Thyroid gland (tissue), 4 donors: ENCODE measurements at regions not wholly inside any gene's neighbourhood (a gene's known extent, or its start where the extent isn't known, plus 50 kb on each side); places are given as distances from the start of the nearest gene placed in this dataset.
"Not testable (repeated sequence)": the region's sequence is repeated elsewhere in the genome, so short reads cannot be mapped to it uniquely, and the experiment has no call there.

Experiments
- DNase-seq, 2 donors: peaks; one replicate each; pipeline ENCODE4 v3.0.0-alpha.2; 2019
- H3K27ac ChIP-seq, 3 donors: fragments of 200-600 bp; sonication (generic); 1 replicate in 2 of 3; 2 replicates in 1 of 3; pipeline ENCODE4 v1.5.1; 2016 to 2019; ENCODE audit warnings: mild to moderate bottlenecking in 1 of 3, moderate library complexity in 1 of 3
- H3K27me3 ChIP-seq: fragments of 200-600 bp; sonication (generic); one replicate; pipeline ENCODE4 v1.5.1; 2019
- H3K36me3 ChIP-seq, 2 donors: fragments of 200-600 bp; sonication (generic); one replicate each; pipeline ENCODE4 v1.5.1; 2016 to 2019
- H3K4me1 ChIP-seq, 2 donors: fragments of 200-600 bp; sonication (generic); one replicate each; pipeline ENCODE4 v1.5.1; 2017 to 2019
- H3K4me3 ChIP-seq, 3 donors: fragments of 200-600 bp; sonication (generic); replicated peaks in 1 of 3; 1 replicate in 2 of 3; 2 replicates in 1 of 3; pipeline ENCODE4 v1.5.1; 2016; ENCODE audit warnings: mild to moderate bottlenecking in 1 of 3
- H3K9me3 ChIP-seq: fragments of 200-600 bp; sonication (generic); one replicate; pipeline ENCODE4 v1.5.1; 2017
- CTCF ChIP-seq, 6 experiments: fragments of 200-600 bp in 3 of 6; fragments of 450-650 bp in 3 of 6; sonication (generic) in 3 of 6; IDR thresholded peaks; one replicate each; pipeline ENCODE4 v1.5.1; 2016 to 2019; ENCODE audit warnings: antibody characterized with exemption in 6 of 6, mild to moderate bottlenecking in 2 of 6, inconsistent platforms in 1 of 6, moderate library complexity in 1 of 6
- POLR2A ChIP-seq, 2 donors: fragments of 450-650 bp; IDR thresholded peaks; one replicate each; pipeline ENCODE4 v1.6.1; 2017; ENCODE audit warnings: antibody characterized with exemption in 2 of 2, mild to moderate bottlenecking in 2 of 2, moderate library complexity in 1 of 2
- WGBS, 2 donors: methylation state at CpG; one replicate each; pipeline ENCODE4 v1.1.5; 2017; 5-methylcytosine and 5-hydroxymethylcytosine counted together
- intact Hi-C: fragments of 100-400 bp; cut with DNase I; formaldehyde crosslinking; loops from one replicate; pipeline ENCODE4 v1.15.1; 2023

- 80 to 85% methylated on average over 1 of the region's 1 CpG for WGBS, 2 donors
- no peaks in the 10 kb centered on the region for H3K36me3 ChIP-seq
- intact Hi-C loops: no loop called here
- H3K4me1 ChIP-seq: no peaks in the 10 kb centered on the region
- H3K9me3 ChIP-seq: no peaks in the 10 kb centered on the region
- H3K27me3 ChIP-seq: no peaks in the 10 kb centered on the region
- no peak overlapping the region for H3K4me3 ChIP-seq
- H3K27ac ChIP-seq: no peak overlapping the region
- TF ChIP-seq POLR2A (IDR thresholded peaks at IDR 0.05): no peak
- TF ChIP-seq CTCF (IDR thresholded peaks at IDR 0.05): no peak
- DNase-seq: no peak
Observed at GRCh38 chr10:45227456-45227855, 88.0 kb downstream of the OR13A1 start.

DNA sequence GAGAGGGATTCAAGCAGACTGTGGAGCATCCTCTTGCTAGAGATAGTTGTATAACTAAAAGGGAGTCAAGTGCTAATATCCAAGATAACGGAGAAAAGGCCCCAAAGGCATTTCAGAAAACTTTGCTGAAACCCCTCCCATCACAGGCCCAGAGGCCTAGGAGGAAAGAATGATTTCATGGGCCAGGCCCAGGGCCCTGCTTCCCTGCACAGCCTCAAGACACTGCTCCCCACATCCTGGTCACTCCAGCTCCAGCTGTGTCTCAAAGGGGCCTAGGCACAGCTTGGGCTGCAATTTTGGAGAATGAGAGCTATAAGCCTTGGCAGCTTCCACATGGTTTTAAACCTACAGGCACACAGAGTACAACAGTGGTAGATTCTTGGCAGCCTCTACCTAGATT is 85.6 kb downstream of the OR13A1 start:
- H3K36me3 ChIP-seq: no peaks in the 10 kb centered on the region
- no peaks in the 10 kb centered on the region for H3K27me3 ChIP-seq
- no peak for TF ChIP-seq POLR2A (IDR thresholded peaks at IDR 0.05)
- TF ChIP-seq CTCF (IDR thresholded peaks at IDR 0.05): no peak
- DNase-seq: no peak
- H3K4me3 ChIP-seq: no peak overlapping the region
- no peaks in the 10 kb centered on the region for H3K4me1 ChIP-seq
- H3K27ac ChIP-seq: no peak overlapping the region
- H3K9me3 ChIP-seq: no peaks in the 10 kb centered on the region
- 83 to 88% methylated on average over 1 of the region's 1 CpG for WGBS, 2 donors
- intact Hi-C loops: loop anchor here (10.0 kb wide), 1 partner anchor 225 kb away; the partner anchor contains the start of gene ZNF22

DNA sequence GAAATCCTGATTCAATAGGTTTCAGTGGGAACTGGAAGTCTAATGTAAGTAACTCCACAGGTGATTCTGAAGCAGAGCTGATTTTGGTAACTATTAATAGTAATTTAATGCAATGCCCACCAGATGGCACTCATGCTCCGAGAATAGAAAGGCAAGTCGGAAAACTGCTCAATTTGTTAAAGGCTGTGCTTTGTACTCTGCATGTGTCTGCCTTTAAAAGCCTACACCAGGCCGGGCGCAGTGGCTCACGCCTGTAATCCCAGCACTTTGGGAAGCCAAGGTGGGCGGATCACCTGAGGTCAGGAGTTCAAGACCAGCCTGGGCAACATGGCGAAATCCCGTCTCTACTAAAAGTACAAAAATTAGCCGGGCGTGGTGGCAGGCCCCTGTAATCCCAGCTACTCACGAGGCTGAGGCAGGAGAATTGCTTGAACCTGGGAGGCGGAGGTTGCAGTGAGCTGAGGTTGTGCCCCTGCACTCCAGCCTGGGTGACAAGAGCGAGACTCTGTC is 80.1 kb downstream of the OR13A1 start:
- intact Hi-C loops: loop anchor here (10.0 kb wide), 1 partner anchor 231 kb away; the partner anchor contains the start of gene ZNF22

DNA sequence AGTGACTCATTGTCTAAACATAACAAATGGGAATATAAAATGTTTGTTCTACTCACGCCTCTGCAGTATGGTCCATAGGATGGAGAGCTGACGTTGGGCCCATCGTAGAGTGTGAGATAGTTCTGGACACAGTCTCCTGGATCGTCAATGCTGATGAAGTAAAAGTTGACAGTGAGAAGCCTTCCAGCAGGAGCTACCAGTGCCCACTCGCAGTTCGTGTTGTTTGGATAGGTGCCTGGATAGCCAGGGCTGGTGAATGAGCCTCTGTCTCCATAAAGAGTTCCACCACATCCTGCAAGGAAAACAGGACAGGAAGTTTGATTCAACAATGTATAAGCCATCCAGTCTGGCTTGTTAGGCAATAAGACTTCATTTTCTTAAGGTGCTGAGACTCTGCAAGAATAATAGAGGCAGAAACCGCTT is 79.6 kb downstream of the OR13A1 start:
- no peaks in the 10 kb centered on the region for H3K36me3 ChIP-seq
- no peaks in the 10 kb centered on the region for H3K9me3 ChIP-seq
- H3K27ac ChIP-seq: no peak overlapping the region
- TF ChIP-seq POLR2A (IDR thresholded peaks at IDR 0.05) (no peak), CTCF (IDR thresholded peaks at IDR 0.05) (no peak)
- H3K4me1 ChIP-seq: no peaks in the 10 kb centered on the region
- intact Hi-C loops: loop anchor here (10.0 kb wide), 1 partner anchor 231 kb away; the partner anchor contains the start of gene ZNF22
- WGBS, 2 donors: 45 to 47% methylated on average over 7 of the region's 7 CpGs
- peak in 1 of 2 donors; percentile 10 for DNase-seq
- H3K27me3 ChIP-seq: no peaks in the 10 kb centered on the region
- H3K4me3 ChIP-seq: no peak overlapping the region

More for the DNA sequence above, 80.1 kb downstream of the OR13A1 start:
- H3K9me3 ChIP-seq, H3K27me3 ChIP-seq, H3K27ac ChIP-seq, H3K4me1 ChIP-seq, H3K36me3 ChIP-seq, H3K4me3 ChIP-seq: not testable (repeated sequence)
- TF ChIP-seq CTCF (IDR thresholded peaks at IDR 0.05): peak; percentile 20 to 69 (median 58)
- WGBS, 2 donors: 34 to 38% methylated on average over 13 of the region's 13 CpGs
- peak; percentile 53 to 67 for DNase-seq

GRCh38 chr10:45238896-45239295 is 76.5 kb downstream of the OR13A1 start:
- no peak overlapping the region for H3K27ac ChIP-seq
- H3K36me3 ChIP-seq: no peaks in the 10 kb centered on the region
- 46 to 47% methylated on average over 5 of the region's 5 CpGs for WGBS, 2 donors
- no peak overlapping the region for H3K4me3 ChIP-seq
- H3K27me3 ChIP-seq: no peaks in the 10 kb centered on the region
- no peaks in the 10 kb centered on the region for H3K9me3 ChIP-seq
- intact Hi-C loops: loop anchor here (10.0 kb wide), 1 partner anchor 234 kb away; the partner anchor contains the start of gene ZNF22
- H3K4me1 ChIP-seq: no peaks in the 10 kb centered on the region
- TF ChIP-seq CTCF (IDR thresholded peaks at IDR 0.05) (no peak), POLR2A (IDR thresholded peaks at IDR 0.05) (no peak)
- no peak for DNase-seq
